ENCODE measurements at regions not wholly inside any gene's neighbourhood (a gene's known extent, or its start where the extent isn't known, plus 50 kb on each side); places are given as distances from the start of the nearest gene placed in this dataset.

DNA sequence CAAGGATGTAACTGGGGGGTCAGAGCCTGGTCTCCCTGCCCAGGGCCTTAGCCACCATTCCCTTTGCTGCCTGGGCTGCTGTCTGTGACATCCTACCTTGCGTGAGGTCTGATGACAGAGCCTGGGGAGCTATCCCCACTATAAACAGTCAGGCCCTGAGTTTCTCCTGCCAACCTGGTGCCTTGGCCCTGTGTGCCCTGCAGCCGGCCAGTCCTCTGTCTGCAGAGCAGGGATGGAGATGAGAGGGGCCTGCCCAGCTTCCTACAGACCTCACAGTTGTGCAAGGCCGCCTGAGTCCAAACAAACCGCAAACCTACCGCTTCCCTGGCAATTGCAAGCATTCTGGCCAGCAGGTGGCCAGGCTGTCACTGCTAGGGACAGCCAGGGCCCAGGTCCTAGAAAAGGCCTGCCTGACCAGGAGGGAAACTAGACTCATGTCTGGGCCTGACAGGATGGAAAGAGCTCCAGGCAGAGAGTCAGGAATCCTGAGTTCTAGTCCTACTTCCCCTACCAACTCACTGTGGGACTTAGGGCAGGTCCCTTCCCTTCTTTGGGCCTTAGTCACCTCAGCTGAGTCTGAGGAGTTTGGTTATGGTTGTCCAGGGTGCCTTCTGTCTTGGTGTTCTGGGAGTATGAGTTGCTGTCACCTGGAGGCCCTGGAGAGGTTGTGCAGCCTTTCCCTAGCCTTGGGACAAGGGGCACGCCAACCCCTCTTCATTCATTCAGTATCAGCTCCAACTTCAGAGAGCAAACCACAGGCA is 86.2 kb downstream of the VEGFA start:
- TF ChIP-seq, protein P1, sequence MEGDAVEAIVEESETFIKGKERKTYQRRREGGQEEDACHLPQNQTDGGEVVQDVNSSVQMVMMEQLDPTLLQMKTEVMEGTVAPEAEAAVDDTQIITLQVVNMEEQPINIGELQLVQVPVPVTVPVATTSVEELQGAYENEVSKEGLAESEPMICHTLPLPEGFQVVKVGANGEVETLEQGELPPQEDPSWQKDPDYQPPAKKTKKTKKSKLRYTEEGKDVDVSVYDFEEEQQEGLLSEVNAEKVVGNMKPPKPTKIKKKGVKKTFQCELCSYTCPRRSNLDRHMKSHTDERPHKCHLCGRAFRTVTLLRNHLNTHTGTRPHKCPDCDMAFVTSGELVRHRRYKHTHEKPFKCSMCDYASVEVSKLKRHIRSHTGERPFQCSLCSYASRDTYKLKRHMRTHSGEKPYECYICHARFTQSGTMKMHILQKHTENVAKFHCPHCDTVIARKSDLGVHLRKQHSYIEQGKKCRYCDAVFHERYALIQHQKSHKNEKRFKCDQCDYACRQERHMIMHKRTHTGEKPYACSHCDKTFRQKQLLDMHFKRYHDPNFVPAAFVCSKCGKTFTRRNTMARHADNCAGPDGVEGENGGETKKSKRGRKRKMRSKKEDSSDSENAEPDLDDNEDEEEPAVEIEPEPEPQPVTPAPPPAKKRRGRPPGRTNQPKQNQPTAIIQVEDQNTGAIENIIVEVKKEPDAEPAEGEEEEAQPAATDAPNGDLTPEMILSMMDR (IDR thresholded peaks at IDR 0.05) = peak in 1 of 4 experiments; percentile 21
- TF ChIP-seq POLR2A (IDR thresholded peaks at IDR 0.05) (no peak), POLR2AphosphoS5 (IDR thresholded peaks at IDR 0.05) (no peak), EP300 (IDR thresholded peaks at IDR 0.05) (no peak)

Measured in sigmoid colon (tissue), 4 donors.